MM.1S (cell line): ENCODE measurements at regions not wholly inside any gene's neighbourhood (a gene's known extent, or its start where the extent isn't known, plus 50 kb on each side); places are given as distances from the start of the nearest gene placed in this dataset.

Source experiments
- EZH2 ChIP-seq: fragments of 300-600 bp; sonication (generic); optimal IDR thresholded peaks from 2 replicates; pipeline ENCODE3; 2017; ENCODE audit warnings: low read depth, mild to moderate bottlenecking, antibody characterized with exemption, low read length, mixed read lengths
- EZH2phosphoT487 ChIP-seq: fragments of 300-600 bp; sonication (generic); IDR thresholded peaks from 2 replicates; pipeline ENCODE4 v1.6.1; 2018; ENCODE audit warnings: antibody characterized with exemption, low read length
- TF ChIP-seq, protein P1 (sequence below): fragments of 300-600 bp; sonication (generic); IDR thresholded peaks from 2 replicates; pipeline ENCODE4 v1.5.1; 2016; ENCODE audit warnings: antibody characterized with exemption, low read length, mixed read lengths

DNA sequence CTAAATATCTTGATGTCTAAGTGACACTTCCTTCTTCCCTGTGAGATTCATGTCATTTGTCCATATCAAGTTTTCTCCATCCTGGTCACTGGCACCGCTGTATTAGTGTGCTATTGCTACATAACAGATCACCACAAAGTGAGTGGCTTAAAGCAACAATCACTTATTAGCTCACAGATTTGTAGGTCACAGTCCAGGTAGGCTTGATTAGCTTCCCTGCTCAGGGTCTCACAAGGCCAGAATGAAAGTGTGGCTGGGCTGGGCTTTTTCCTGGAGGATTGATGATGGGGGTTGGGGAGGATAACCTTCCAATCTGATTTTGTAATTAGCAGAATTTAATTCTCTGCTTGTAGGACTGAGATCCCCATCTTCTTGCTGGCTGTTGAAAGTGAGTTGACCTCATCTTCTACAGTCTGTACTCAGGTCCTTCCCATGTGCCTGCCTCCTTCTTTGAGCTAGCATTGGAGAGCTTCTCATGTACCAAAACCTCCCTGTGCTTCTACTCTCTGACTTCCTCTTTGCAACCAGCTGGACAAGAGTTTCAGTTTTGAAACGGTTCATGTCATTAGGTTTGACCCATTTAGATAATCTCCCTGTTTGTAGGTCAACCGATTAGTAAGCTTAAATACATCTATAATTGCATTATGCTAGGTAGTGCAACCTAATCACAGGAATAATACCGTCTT is 152.4 kb upstream of the MAN1A1 start:
- TF ChIP-seq EZH2phosphoT487 (no peak), EZH2 (no peak)
- TF ChIP-seq, protein P1, sequence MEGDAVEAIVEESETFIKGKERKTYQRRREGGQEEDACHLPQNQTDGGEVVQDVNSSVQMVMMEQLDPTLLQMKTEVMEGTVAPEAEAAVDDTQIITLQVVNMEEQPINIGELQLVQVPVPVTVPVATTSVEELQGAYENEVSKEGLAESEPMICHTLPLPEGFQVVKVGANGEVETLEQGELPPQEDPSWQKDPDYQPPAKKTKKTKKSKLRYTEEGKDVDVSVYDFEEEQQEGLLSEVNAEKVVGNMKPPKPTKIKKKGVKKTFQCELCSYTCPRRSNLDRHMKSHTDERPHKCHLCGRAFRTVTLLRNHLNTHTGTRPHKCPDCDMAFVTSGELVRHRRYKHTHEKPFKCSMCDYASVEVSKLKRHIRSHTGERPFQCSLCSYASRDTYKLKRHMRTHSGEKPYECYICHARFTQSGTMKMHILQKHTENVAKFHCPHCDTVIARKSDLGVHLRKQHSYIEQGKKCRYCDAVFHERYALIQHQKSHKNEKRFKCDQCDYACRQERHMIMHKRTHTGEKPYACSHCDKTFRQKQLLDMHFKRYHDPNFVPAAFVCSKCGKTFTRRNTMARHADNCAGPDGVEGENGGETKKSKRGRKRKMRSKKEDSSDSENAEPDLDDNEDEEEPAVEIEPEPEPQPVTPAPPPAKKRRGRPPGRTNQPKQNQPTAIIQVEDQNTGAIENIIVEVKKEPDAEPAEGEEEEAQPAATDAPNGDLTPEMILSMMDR, result no peak
